ENCODE measurements at regions not wholly inside any gene's neighbourhood (a gene's known extent, or its start where the extent isn't known, plus 50 kb on each side); places are given as distances from the start of the nearest gene placed in this dataset.

DNA sequence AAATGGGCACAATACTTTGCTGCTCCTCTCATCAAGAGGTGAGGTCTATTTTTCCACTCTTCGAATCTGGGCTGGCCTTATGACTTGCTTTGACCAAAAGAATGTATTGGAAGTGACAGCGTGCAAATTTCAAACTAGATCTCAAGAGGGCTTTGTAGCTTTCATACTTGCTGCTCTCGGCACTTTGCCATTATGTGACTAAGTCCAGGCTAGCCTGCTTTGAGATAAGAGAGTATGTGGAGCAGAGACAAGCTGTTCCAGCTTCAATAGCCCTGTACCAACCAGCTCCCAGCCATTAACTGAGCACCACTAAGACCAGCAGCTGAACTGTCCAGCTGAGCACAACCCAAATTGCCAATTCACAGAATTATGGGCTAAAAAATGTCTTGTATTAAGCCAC lies 124.6 kb downstream of the ACER2 start:
- H4K91ac ChIP-seq (ENCODE audit: insufficient read length, low read depth, low read length), result no peak overlapping the region
- Mint-ChIP-seq H3K4me1 (no peaks in the 10 kb centered on the region), H3K27ac (no peak overlapping the region), H3K9me3 (peaks cover 2 to 12% of the 10 kb centered on the region in 2 experiments; a peak in 2 of 5 replicates), H3K27me3 (ENCODE audit: low read depth) (no peaks in the 10 kb centered on the region), H3K4me3 (no peak overlapping the region), H3K36me3 (ENCODE audit: insufficient read depth in 1 of 3, low read depth in 3 of 3) (no peaks in the 10 kb centered on the region)
- no peak overlapping the region for H3K23ac ChIP-seq (ENCODE audit: insufficient read length, low read depth, low read length)
- no peak overlapping the region for H2BK120ac ChIP-seq (ENCODE audit: low read depth, low read length, poor library complexity, severe bottlenecking)
- no CpG with 5 or more reads among the region's 3 CpGs for WGBS (ENCODE audit: extremely low coverage, insufficient read length, low lambda C conversion rate)
- no peak overlapping the region for H4K8ac ChIP-seq (replicated peaks; ENCODE audit: insufficient read length, low read depth, low read length)
- H3K4me1 ChIP-seq (ENCODE audit: insufficient read depth, low read length), result no peaks in the 10 kb centered on the region
- H3K79me1 ChIP-seq (ENCODE audit: insufficient read depth, low read depth, low read length, poor library complexity, severe bottlenecking), result no peaks in the 10 kb centered on the region
- no peak overlapping the region for H3K9ac ChIP-seq (ENCODE audit: extremely low read depth, insufficient read length, low read length)
- H3K56ac ChIP-seq (ENCODE audit: insufficient read length, low read depth, low read length), result no peak overlapping the region
- no peak for DNase-seq
- no peak overlapping the region for H2AK5ac ChIP-seq (ENCODE audit: insufficient read length, low read length)
- no peak overlapping the region for H2BK20ac ChIP-seq (ENCODE audit: low read depth, low read length, poor library complexity, severe bottlenecking)
- H3T11ph ChIP-seq (ENCODE audit: low read length), result no peak overlapping the region
- no peak overlapping the region for H3K14ac ChIP-seq (ENCODE audit: insufficient read depth, low read length)
- no peaks in the 10 kb centered on the region for H3K9me3 ChIP-seq (ENCODE audit: control insufficient read depth, low read depth, low read length)
- no peak overlapping the region for H3K27ac ChIP-seq (ENCODE audit: insufficient read length, low read depth, low read length)
- no peak overlapping the region for H2BK5ac ChIP-seq (ENCODE audit: insufficient read length, low read length)
- no peak overlapping the region for H3K4ac ChIP-seq (ENCODE audit: low read depth, low read length)
- H2BK12ac ChIP-seq (ENCODE audit: insufficient read length, low read depth, low read length), result no peak overlapping the region
- TF ChIP-seq, protein P1, sequence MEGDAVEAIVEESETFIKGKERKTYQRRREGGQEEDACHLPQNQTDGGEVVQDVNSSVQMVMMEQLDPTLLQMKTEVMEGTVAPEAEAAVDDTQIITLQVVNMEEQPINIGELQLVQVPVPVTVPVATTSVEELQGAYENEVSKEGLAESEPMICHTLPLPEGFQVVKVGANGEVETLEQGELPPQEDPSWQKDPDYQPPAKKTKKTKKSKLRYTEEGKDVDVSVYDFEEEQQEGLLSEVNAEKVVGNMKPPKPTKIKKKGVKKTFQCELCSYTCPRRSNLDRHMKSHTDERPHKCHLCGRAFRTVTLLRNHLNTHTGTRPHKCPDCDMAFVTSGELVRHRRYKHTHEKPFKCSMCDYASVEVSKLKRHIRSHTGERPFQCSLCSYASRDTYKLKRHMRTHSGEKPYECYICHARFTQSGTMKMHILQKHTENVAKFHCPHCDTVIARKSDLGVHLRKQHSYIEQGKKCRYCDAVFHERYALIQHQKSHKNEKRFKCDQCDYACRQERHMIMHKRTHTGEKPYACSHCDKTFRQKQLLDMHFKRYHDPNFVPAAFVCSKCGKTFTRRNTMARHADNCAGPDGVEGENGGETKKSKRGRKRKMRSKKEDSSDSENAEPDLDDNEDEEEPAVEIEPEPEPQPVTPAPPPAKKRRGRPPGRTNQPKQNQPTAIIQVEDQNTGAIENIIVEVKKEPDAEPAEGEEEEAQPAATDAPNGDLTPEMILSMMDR (conservative IDR thresholded peaks at IDR 0.05), result no peak
- no peaks in the 10 kb centered on the region for H4K20me1 ChIP-seq (ENCODE audit: control insufficient read depth, insufficient read depth, insufficient read length)
- H3K4me2 ChIP-seq (ENCODE audit: insufficient read depth, insufficient read length, low read length), result no peak overlapping the region
- H4K5ac ChIP-seq (ENCODE audit: insufficient read length, low read depth, low read length), result no peak overlapping the region
- H3K18ac ChIP-seq (ENCODE audit: insufficient read length, low read depth, low read length), result no peak overlapping the region
- no peaks in the 10 kb centered on the region for H3K79me2 ChIP-seq (ENCODE audit: insufficient read depth, low read length)
- no peaks in the 10 kb centered on the region for H3K27me3 ChIP-seq (ENCODE audit: insufficient read depth, low read length)
- no peaks in the 10 kb centered on the region for H3K23me2 ChIP-seq (ENCODE audit: insufficient read length, low read depth, low read length, poor library complexity, severe bottlenecking)
- H2BK15ac ChIP-seq (ENCODE audit: low read depth, low read length), result no peak overlapping the region
- H2AFZ ChIP-seq (ENCODE audit: low read length), result no peak overlapping the region
